HG03469 (cell line): ENCODE measurements at regions not wholly inside any gene's neighbourhood (a gene's known extent, or its start where the extent isn't known, plus 50 kb on each side); places are given as distances from the start of the nearest gene placed in this dataset.

Experiments used
- ATAC-seq: cut with Tn5 transposase; IDR thresholded peaks from one replicate; pipeline ENCODE4 v1.9.1; 2021; ENCODE audit warnings: mild to moderate bottlenecking, moderate library complexity, moderate number of reproducible peaks; ENCODE audit not compliant: unreplicated experiment

- no peak for ATAC-seq
Measured at GRCh38 chr7:123401295-123401694, 133.1 kb downstream of the IQUB start.

- no peak for ATAC-seq
Measured at GRCh38 chr7:123400196-123400595, 134.2 kb downstream of the IQUB start.

- no peak for ATAC-seq
Measured at GRCh38 chr7:123398921-123399320, 135.5 kb downstream of the IQUB start.

- ATAC-seq = no peak
Measured at GRCh38 chr7:123397746-123398338, 136.6 kb downstream of the IQUB start.

- no peak for ATAC-seq
Measured at GRCh38 chr7:123393623-123394022, 140.8 kb downstream of the IQUB start.

GRCh38 chr7:123372368-123372767 is 162.0 kb downstream of the IQUB start:
- ATAC-seq = no peak

GRCh38 chr7:123367484-123368122 is 166.8 kb downstream of the IQUB start:
- ATAC-seq = peak; percentile 95

GRCh38 chr7:123367031-123367430 is 167.3 kb upstream of the SLC13A1 start:
- ATAC-seq = no peak

GRCh38 chr7:123366626-123367025 is 166.9 kb upstream of the SLC13A1 start:
- ATAC-seq = no peak

- no peak for ATAC-seq
Measured at GRCh38 chr7:123360631-123361030, 160.9 kb upstream of the SLC13A1 start.

- ATAC-seq = no peak
Measured at GRCh38 chr7:123355576-123356190, 155.9 kb upstream of the SLC13A1 start.

- no peak for ATAC-seq
Measured at GRCh38 chr7:123352973-123353372, 153.2 kb upstream of the SLC13A1 start.

GRCh38 chr7:123351516-123352505 is 152.0 kb upstream of the SLC13A1 start:
- ATAC-seq = no peak

GRCh38 chr7:123351027-123351426 is 151.3 kb upstream of the SLC13A1 start:
- ATAC-seq = no peak

- no peak for ATAC-seq
Measured at GRCh38 chr7:123348690-123349089, 148.9 kb upstream of the SLC13A1 start.

GRCh38 chr7:123346766-123347165 is 147.0 kb upstream of the SLC13A1 start:
- no peak for ATAC-seq

- no peak for ATAC-seq
Measured at GRCh38 chr7:123343611-123344010, 143.8 kb upstream of the SLC13A1 start.

GRCh38 chr7:123341102-123341501 is 141.3 kb upstream of the SLC13A1 start:
- ATAC-seq = no peak

- ATAC-seq = no peak
Measured at GRCh38 chr7:123338688-123339087, 138.9 kb upstream of the SLC13A1 start.

GRCh38 chr7:123329988-123330643 is 130.3 kb upstream of the SLC13A1 start:
- no peak for ATAC-seq

- ATAC-seq = no peak
Measured at GRCh38 chr7:123327661-123328060, 127.9 kb upstream of the SLC13A1 start.
